HG02798 (cell line): ENCODE measurements at regions not wholly inside any gene's neighbourhood (a gene's known extent, or its start where the extent isn't known, plus 50 kb on each side); places are given as distances from the start of the nearest gene placed in this dataset.

Source experiments
- ATAC-seq: cut with Tn5 transposase; IDR thresholded peaks from one replicate; pipeline ENCODE4 v1.9.1; 2021; ENCODE audit warnings: mild to moderate bottlenecking; ENCODE audit not compliant: unreplicated experiment, poor library complexity

DNA sequence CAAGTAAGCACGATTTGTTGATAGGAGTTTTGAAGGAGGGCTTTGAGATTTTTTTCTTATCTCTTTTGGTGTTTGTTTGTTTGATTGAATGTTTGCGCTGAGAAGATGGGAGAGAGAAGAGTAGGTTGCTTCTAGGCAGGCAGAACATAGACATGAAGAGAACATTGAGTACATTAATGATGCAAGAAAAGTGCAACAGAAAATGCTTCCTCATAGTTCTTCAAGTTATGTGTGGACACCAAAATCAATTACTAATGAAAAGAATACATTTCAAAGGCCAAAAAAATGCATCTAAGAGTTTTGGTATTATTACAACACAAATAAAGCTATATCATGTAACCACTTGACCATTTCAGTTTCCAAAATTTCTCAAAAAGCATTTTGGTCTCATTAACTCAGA lies 191.0 kb upstream of the PPARGC1A start:
- no peak for ATAC-seq

DNA sequence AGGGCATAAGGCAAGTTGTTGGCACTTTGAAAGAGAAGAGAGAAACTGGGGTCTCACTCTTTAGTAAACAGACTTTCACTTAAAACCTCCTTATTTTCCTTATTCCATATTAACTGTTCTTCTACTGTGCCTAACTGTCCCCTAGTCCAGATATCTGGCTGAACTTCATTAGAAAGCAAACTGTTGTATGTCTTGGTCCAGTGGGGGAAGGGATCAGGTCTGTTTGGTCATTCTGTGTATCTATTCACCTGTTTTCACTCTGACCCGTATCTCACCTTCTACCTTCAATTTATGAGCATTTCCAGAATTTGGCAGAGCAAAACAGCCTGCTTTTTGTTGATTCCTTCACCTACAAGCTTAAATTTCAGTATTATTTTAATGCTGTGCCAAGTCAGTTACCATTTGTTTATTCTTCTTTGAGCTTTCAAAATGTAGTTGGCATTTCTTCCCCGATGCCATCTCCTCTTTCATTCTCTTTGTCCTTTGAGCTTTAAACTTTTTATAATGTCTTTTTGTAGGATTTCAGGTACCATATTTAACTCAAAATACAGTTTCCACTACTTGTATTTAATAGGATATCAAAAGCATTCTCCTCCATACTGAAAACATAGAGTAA lies 188.6 kb upstream of the PPARGC1A start:
- no peak for ATAC-seq

DNA sequence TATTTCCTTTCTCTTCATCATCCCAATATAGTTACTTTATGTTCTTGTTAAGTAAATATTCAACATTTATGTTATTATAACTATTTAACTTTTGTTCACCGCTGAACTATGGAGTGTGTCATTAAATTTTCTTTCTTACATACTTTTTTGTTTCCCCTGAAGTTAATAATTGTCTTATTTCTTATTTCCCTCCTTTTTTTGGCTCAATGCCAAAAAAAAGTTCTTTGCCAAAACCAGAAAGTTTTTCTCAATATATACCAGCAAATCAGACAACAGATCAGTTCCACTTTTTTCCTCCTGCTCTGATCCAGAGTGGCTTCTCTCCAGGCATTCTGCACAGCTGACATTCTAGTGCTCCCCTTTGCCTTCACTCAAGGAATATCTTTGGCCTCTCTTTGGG lies 187.0 kb upstream of the PPARGC1A start:
- no peak for ATAC-seq

DNA sequence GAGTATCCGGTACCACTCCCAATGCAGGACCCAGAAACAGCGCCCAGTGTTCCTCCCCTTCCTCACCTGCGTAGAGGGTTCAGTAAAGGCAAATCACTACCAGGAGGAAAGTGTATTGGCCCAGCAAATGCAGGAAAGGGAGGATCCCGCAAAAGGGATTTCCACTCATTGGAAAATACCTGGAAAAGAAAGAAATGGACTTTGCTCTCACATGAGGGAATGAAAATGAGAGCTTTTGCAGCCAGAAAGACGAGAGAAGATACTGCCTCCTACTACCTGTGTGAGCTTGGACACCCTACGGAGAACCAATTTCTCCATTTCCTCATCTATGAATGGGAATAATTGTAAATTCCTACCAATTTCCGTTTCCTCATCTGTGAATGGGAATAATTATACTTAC lies 184.1 kb upstream of the PPARGC1A start:
- no peak for ATAC-seq

DNA sequence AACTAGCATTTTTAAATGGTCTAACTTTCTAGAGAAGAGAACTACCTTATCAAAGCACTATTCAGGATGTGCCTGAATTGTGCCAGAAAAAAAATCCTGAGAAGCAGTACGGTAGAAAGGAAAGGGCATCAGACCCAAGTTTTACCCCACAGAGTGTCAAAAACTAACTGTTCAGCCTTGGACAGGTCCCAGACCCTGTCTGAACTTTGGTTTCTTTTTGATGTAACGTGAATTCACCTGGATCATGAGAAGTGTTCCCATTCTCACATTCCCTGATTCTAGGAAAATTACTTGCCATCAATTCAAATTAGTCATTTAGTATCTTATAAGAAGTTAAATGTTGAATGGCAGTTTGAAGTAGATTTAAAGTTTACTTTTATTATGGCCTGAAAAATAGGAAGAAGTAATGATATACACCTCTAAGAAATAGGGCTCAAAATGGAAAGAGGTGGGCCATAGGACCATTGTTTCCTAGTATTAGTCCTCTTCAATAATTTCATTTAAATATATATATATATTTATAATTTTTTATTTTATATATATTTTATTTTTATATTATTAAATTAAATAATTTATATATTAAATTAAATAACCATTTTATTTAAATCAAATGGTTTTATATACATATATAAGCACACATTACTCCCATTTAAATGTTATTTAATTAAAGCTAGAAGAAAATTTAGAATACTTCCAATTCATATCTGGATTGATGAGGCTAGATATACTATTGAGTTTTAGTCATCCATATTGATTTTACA lies 181.9 kb upstream of the PPARGC1A start:
- ATAC-seq, result no peak

DNA sequence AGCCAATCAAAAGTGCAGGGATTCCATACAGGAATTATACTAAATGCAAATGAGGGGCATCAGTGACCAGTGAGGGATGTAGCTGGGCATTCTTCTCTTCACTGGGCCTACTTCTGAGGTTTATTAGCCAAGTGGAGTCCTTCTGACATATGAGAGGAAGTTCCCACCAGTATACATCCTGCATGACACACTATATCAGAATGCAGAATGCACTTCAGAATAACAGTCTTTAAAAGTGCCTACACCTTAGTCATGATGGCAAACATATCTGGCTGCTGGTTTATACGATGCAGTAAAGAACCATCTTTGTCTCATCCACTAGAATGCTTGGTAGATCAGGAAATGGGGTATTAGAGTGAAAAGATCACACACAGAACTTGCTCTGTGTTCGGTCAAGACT lies 180.3 kb upstream of the PPARGC1A start:
- no peak for ATAC-seq

DNA sequence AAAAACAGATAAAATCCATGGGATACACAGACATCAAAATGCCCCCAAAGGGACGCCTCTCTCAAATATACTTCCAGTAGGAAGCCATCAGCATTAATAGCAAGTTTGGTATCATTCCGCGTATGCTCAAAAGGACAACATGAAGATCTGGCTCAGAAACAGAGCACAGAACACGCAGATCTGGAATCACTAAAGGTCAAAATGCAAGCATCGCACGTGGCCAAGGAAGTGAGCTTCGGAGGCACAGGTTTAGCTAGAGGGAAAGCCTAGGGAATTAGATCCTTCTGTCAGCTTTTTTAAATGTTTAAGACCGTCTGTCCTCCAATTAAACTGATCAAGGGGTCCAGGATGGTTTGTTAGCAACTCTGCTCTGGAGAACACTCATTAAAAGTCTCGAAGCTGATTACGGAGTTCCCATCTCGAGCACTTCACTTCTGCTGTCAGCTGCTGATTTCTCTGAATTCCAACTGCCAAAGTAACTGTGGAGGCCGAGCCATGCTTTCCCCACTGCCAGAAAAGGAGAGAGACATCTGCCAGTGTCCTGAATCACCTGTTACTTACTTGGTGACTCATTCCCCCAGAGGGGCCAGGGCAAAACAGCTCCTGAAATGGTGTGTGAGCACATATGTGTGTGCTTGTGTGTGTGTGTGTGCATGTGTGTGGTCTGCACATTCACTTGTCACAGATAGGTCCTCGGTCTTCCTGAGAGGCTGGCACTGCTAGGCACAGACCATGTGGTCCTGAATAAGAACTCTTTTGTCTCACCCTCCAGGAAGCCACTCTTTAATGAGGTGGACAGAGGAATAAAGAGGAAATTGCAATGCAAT lies 177.7 kb upstream of the PPARGC1A start:
- no peak for ATAC-seq

DNA sequence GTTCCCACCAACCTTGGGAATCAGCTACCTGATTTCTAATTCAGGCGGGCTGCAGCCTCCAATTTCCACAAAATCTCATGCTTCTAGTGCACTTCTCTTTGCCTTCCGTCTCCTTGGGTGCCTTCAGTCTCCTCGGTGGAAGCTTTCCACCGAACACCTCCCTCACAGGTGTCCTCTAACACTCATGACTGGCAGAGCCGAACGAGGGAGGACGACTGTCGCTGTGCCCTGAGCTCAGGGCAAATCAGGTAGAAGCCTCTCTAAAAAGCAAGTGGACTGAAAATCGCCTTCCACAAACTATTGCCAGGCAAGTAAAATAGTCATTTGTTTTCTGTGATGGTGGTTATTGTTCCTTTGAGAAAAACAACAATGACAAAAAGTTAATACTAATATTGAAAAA lies 176.1 kb upstream of the PPARGC1A start:
- ATAC-seq, result no peak

DNA sequence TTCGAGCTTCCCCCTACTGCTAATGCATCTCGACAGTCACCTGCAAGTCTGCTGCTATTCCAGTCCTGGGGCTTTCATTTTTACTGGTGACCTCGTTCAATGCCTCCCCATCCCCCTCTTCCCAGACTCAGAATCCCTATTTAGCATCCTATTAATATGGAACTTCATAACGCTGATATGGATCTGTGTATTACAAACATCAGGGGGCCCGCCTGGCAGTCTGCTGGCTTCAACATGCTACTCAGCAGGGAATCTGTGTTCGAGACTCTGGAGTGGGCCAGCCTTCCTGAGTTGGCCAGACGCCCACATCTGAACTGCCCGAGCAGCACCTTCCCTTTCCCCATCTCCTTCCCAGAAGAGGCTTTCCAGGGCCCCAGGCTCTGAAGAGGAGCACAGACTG lies 173.9 kb upstream of the PPARGC1A start:
- no peak for ATAC-seq

DNA sequence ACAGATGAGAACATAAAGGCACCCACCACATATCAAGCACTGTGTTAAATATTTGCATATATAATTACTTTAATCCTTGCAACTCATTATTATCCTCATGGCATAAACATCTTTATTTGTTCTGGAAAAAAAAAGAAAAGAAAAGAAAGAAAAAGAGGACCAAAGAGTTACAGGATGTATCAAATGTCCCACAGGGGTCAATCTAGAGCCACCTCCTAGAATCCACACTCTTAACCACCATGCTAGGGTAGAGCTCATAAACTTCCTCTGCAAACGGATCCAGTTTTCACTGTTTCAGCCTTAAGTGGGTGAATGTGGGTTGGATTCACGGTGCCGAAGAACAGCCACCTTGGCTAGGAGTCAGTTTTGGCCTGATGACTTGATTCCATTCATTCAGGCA lies 171.1 kb upstream of the PPARGC1A start:
- no peak for ATAC-seq

DNA sequence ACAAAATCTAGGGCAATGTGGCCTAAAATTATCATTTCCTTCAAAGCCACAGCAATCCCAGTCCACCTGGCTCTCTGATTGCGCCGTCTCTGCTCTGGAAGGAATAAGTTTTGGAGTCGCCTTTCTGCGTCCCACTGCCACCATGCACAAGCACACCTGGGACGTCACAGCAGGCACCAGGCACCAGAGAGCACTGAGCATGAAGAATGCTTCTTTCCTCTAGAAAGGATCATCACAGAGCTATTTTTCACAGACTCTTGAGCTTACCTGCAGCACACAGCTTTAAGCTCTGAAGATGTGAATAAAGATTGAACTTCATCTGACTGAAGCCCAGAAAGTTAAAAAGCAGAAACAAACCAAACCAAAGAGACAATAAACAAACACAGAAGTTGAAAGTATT lies 170.0 kb upstream of the PPARGC1A start:
- no peak for ATAC-seq

DNA sequence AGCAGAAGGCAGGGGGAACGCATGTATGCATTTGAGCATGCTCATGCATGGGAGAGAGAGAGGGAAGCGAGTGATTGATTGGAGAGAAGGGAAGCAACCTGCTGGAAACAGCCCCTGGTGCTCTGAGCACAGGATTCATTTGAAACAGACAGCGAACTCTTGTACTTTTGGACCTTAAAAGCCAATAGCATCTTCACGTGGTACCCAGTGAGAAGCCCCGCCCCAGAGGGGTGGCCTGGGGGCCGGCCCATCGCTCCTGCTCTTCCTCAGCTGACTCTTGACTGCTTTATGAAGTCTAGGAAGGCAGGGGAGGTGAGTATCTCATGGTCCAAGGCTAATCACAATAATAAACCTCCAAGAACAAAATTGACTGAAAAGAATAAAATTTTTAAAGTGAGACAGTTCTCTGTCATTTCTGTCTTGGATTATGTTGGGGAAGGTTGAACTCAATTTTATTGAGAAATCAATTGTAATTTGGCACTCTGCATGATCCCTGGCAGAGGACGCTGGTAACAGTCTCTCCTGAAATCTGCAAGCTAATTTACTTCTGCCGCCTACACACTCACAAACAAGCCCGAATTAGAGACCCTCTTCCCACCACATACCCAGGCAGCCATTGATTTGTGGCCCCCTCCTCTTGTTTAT lies 168.2 kb upstream of the PPARGC1A start:
- ATAC-seq, result no peak

DNA sequence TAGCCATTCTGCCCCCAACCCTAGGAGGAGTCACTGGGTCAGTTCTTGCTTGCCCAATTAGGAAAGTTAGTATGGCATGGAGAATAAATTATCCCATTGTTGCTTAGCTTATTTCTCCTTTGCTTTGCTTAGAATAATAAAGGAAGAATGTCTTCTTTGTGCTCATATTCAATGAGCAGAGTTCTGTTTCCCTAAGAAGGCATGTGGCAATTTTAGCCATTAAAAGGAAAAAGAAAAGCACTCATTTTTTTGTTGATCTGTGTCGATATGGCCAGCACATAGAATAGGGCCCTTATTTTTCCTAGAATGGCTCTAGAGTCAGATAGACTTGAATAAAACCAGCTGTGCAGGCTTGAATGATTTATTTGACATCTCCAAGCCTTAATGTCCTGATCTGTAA lies 166.4 kb upstream of the PPARGC1A start:
- ATAC-seq, result no peak

DNA sequence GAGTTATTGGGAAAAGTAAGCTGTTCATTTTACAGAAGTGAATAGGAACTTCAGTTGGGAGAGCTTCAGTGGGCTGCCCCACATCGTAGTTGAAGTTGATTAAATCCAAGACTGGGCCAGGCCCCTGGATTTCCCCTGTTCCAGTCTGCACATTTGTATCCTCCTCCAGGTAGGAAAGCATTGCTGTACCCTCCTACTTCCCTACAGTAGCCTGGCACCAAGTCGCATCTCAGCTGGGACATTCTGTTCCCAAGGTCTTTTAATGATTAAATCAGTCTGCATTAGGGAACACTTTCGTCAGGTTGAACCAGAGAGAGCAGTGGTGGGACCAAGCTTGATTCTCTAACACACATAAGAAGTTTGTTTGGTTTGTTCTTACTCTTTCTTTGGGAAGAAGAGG lies 165.8 kb upstream of the PPARGC1A start:
- no peak for ATAC-seq

DNA sequence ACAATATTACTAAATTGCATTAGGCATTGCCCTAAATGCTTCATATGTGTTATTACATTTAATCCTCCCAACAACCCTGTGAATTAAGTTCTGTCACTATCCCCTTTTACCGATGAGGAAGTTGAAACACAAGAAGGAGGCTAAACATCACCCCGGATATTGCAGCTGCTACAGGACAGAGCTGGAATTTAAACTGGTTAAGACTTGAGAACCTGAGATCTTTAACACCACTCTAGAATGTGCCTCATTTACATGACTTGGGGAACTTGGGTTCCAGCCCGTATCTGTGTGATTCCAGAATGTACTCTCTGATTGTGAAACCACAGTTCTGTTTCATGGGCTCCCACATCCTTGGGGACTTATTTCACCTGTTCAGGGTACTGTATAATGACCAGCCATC lies 165.1 kb upstream of the PPARGC1A start:
- no peak for ATAC-seq

DNA sequence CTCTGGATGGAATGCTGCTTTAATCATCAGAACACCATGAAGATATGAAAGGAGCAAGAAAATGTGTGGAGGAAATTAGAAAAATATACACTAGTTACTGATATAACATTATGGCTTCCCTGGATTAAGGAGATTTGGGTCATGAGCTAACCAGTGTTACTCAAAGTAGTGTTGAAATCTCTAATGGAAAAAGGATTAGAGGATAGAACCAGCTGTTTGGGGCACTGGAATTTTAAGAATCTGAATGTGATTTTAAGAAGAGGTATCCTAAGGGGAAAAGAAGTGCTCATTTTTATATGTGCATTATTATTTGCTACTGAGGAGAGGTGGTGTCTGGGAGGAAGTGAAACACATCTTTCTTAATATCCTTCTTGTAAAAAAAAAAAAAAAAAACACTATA lies 164.1 kb upstream of the PPARGC1A start:
- no peak for ATAC-seq

DNA sequence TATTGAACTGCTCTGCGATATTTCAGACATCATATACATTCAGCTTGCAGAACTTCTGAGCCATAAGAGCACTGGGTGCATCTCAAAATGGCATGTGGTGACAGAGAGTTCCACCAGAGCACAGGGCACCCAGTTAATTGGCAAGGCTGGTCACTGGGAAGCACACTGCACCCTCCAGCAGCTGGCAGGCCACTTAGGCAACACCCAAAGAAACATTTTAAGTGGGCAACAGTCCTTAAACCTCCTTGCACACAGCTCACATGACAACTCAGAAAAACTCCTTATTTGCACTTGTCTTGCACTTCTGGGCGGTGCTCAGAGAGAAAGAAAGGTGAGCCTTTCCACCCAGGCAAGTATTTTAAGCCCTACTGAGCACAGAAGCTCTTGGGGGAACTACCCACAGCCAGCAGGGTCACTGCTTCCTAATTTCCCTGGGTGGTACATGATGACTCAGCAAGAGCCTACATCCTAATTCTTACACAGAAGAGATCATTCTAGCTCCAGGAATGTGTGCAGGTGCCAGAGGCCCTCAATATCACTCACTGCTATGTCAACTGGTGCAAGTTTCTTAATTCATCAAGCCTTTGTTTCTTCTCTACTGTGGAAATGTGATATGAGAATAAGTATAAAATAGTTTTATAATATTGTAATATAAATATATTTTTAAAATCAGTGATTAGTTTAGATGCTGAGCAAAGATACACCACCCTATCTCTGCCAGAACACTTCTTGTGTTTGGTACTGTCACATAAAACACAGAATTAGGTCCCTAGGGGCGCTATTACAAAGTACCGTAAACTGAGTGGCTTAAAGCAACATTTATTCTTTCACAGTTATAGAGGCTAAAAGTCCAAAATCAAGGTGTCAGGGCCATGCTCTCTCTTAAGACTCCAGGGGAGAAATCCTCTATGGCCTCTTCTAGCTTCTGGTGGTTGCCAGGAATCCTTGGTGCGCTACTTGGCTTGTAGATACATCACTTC lies 155.1 kb upstream of the PPARGC1A start:
- ATAC-seq, result no peak

DNA sequence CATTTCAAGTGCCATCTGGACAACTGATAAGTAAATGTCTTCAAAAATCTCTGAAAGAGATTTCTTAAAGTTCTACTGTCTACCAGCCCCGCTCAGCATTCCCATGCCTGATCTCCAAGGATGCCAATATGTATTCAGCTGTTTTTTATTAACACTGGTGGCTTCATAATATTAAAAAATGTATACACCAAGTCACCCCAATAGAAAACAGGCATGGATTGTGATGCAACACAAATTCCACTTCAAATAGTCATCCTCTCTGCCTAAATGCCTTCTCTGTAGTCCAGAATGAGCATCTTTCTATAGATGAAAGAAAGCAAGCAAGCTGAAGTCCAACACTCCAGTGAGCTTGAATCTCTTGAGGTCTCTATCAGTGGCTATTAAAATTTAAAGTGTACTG lies 152.2 kb upstream of the PPARGC1A start:
- no peak for ATAC-seq

DNA sequence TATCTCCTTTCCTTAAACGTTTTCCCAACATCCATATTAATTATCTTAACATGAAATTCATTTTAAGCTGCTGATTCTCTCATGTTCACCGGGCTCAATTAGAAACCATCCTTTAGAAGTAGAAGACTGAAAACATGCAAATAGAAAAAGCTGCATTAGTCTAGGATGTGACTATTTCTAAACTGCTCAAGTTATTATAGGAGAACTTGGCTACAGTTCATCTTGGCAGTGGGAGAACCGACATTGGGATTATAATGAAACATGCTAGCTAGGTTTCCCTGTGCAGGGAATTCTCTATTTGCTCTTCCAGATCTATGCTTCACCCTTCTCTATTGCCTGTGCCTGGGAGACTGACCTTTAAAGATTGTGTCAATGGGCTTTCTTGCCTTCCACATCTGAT lies 151.0 kb upstream of the PPARGC1A start:
- no peak for ATAC-seq

DNA sequence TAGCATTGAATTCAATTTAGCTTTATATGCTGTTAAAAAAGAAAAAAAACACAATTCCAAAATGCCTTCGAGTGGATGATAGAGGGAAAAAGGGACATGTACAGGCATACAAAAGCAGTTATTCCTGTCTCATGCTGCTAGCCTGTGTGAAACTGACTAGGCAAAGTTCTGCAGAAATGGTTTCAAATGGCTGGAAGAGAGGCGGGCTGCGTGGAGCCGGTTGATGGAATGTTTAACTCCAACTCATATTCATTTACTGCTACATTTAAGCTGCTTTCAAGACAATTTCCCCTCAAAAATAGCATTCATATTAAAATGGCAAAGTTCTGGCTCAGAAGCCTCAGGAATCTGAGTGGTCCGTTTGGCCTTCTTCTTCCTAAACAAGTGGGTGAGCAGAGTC lies 143.8 kb upstream of the PPARGC1A start:
- no peak for ATAC-seq
